ENCODE measurements at regions not wholly inside any gene's neighbourhood (a gene's known extent, or its start where the extent isn't known, plus 50 kb on each side); places are given as distances from the start of the nearest gene placed in this dataset.
"Not testable (repeated sequence)": the region's sequence is repeated elsewhere in the genome, so short reads cannot be mapped to it uniquely, and the experiment has no call there.

- TF ChIP-seq CTCF (IDR thresholded peaks at IDR 0.05; ENCODE audit: low read depth, low read length): no peak
- no peak overlapping the region for H3K4me3 ChIP-seq (ENCODE audit: low read depth, low read length)
- DNase-seq (ENCODE audit: low read depth, low spot score): no peak
- ChIA-PET POLR2A (no interaction called here), CTCF (no interaction called here)
- peaks cover 73% of the 10 kb centered on the region for H3K9me3 ChIP-seq (ENCODE audit: control insufficient read depth, insufficient read depth, low read length)
- H3K27ac ChIP-seq (ENCODE audit: low read depth, low read length): no peak overlapping the region
- no peaks in the 10 kb centered on the region for H3K27me3 ChIP-seq (ENCODE audit: control insufficient read depth, insufficient read depth, low read length)
Measured at GRCh38 chr7:57821438-57822382, 371.7 kb downstream of the ZNF716 start.

- DNase-seq (ENCODE audit: low read depth, low spot score); POLR2A ChIA-PET; H3K27me3 ChIP-seq (ENCODE audit: control insufficient read depth, insufficient read depth, low read length); H3K4me3 ChIP-seq (ENCODE audit: low read depth, low read length); CTCF ChIA-PET; H3K27ac ChIP-seq (ENCODE audit: low read depth, low read length): not testable (repeated sequence)
- H3K9me3 ChIP-seq (ENCODE audit: control insufficient read depth, insufficient read depth, low read length): peaks cover 39% of the 10 kb centered on the region
Measured at GRCh38 chr7:57826548-57826947, 376.6 kb downstream of the ZNF716 start.

GRCh38 chr7:57835161-57835560 lies 385.2 kb downstream of the ZNF716 start:
- CTCF ChIA-PET; H3K4me3 ChIP-seq (ENCODE audit: low read depth, low read length): not testable (repeated sequence)

GRCh38 chr7:57839152-57839551 lies 389.2 kb downstream of the ZNF716 start:
- H3K27ac ChIP-seq (ENCODE audit: low read depth, low read length); H3K9me3 ChIP-seq (ENCODE audit: control insufficient read depth, insufficient read depth, low read length); DNase-seq (ENCODE audit: low read depth, low spot score); CTCF ChIA-PET; POLR2A ChIA-PET; H3K4me3 ChIP-seq (ENCODE audit: low read depth, low read length); H3K27me3 ChIP-seq (ENCODE audit: control insufficient read depth, insufficient read depth, low read length): not testable (repeated sequence)

More at GRCh38 chr7:57835161-57835560, 385.2 kb downstream of the ZNF716 start:
- H3K9me3 ChIP-seq (ENCODE audit: control insufficient read depth, insufficient read depth, low read length); H3K27me3 ChIP-seq (ENCODE audit: control insufficient read depth, insufficient read depth, low read length); POLR2A ChIA-PET; DNase-seq (ENCODE audit: low read depth, low spot score); H3K27ac ChIP-seq (ENCODE audit: low read depth, low read length): not testable (repeated sequence)

GRCh38 chr7:57867884-57868701 lies 418.1 kb downstream of the ZNF716 start:
- no peak for DNase-seq (ENCODE audit: low read depth, low spot score)
- CTCF ChIA-PET: no interaction called here
- H3K9me3 ChIP-seq (ENCODE audit: control insufficient read depth, insufficient read depth, low read length): peaks cover 17% of the 10 kb centered on the region
- peaks cover 6% of the 10 kb centered on the region for H3K27me3 ChIP-seq (ENCODE audit: control insufficient read depth, insufficient read depth, low read length)
- TF ChIP-seq CTCF (IDR thresholded peaks at IDR 0.05; ENCODE audit: low read depth, low read length): no peak
- POLR2A ChIA-PET: no interaction called here
- no peak overlapping the region for H3K27ac ChIP-seq (ENCODE audit: low read depth, low read length)
- H3K4me3 ChIP-seq (ENCODE audit: low read depth, low read length): no peak overlapping the region

- Histone ChIP-seq H3K27me3 (ENCODE audit: control insufficient read depth, insufficient read depth, low read length) (peaks cover 6% of the 10 kb centered on the region), H3K4me3 (ENCODE audit: low read depth, low read length) (no peak overlapping the region), H3K27ac (ENCODE audit: low read depth, low read length) (no peak overlapping the region), H3K9me3 (ENCODE audit: control insufficient read depth, insufficient read depth, low read length) (peaks cover 17% of the 10 kb centered on the region)
- POLR2A ChIA-PET: no interaction called here
- no peak for TF ChIP-seq CTCF (IDR thresholded peaks at IDR 0.05; ENCODE audit: low read depth, low read length)
- CTCF ChIA-PET: no interaction called here
- no peak for DNase-seq (ENCODE audit: low read depth, low spot score)
Measured at GRCh38 chr7:57868771-57869483, 418.9 kb downstream of the ZNF716 start.
